Suprapubic skin (tissue), 4 donors: ENCODE measurements at regions not wholly inside any gene's neighbourhood (a gene's known extent, or its start where the extent isn't known, plus 50 kb on each side); places are given as distances from the start of the nearest gene placed in this dataset.

ENCODE experiments used
- DNase-seq, 2 donors: peaks; one replicate each; pipeline ENCODE4 v3.0.0-alpha.2; 2019; ENCODE audit warnings: low spot score in 2 of 2
- H3K27ac ChIP-seq: fragments of 200-600 bp; sonication (generic); one replicate; pipeline ENCODE4 v1.5.1; 2019
- H3K27me3 ChIP-seq: fragments of 200-600 bp; sonication (generic); one replicate; pipeline ENCODE4 v1.5.1; 2019
- H3K36me3 ChIP-seq: fragments of 200-600 bp; sonication (generic); one replicate; pipeline ENCODE4 v1.5.1; 2019
- H3K4me1 ChIP-seq: fragments of 200-600 bp; sonication (generic); one replicate; pipeline ENCODE4 v1.5.1; 2019
- H3K4me3 ChIP-seq: fragments of 200-600 bp; sonication (generic); one replicate; pipeline ENCODE4 v1.5.1; 2019; ENCODE audit warnings: mild to moderate bottlenecking
- H3K9me3 ChIP-seq: fragments of 200-600 bp; sonication (generic); one replicate; pipeline ENCODE4 v1.5.1; 2019
- CTCF ChIP-seq, 2 donors: fragments of 200-600 bp in 1 of 2; fragments of 450-650 bp in 1 of 2; sonication (generic) in 1 of 2; IDR thresholded peaks; one replicate each; pipeline ENCODE4 v1.5.1; 2016 to 2019; ENCODE audit warnings: antibody characterized with exemption in 2 of 2, mild to moderate bottlenecking in 1 of 2, moderate library complexity in 1 of 2
- EP300 ChIP-seq: sonication (generic); formaldehyde crosslinking; IDR thresholded peaks from one replicate; pipeline ENCODE4 v1.6.1; 2017; ENCODE audit warnings: antibody characterized with exemption
- POLR2A ChIP-seq, 2 donors: fragments of 450-650 bp; IDR thresholded peaks; one replicate each; pipeline ENCODE4 v1.6.1; 2017; ENCODE audit warnings: antibody characterized with exemption in 2 of 2, mild to moderate bottlenecking in 2 of 2, moderate library complexity in 2 of 2
- POLR2AphosphoS5 ChIP-seq, 3 donors: sonication (generic); formaldehyde crosslinking; IDR thresholded peaks; one replicate each; pipeline ENCODE4 v1.6.1; 2017; ENCODE audit warnings: antibody characterized with exemption in 3 of 3
- WGBS: methylation state at CpG from one replicate; pipeline ENCODE4 v1.1.5; 2018; 5-methylcytosine and 5-hydroxymethylcytosine counted together

GRCh38 chr3:102660653-102661052 is 225.8 kb downstream of the ZPLD1 start:
- 93% methylated on average over 3 of the region's 3 CpGs for WGBS
- TF ChIP-seq CTCF (IDR thresholded peaks at IDR 0.05) (no peak), EP300 (no peak), POLR2A (IDR thresholded peaks at IDR 0.05) (no peak), POLR2AphosphoS5 (IDR thresholded peaks at IDR 0.05) (no peak)
- Histone ChIP-seq H3K4me1 (no peaks in the 10 kb centered on the region), H3K4me3 (no peak overlapping the region), H3K36me3 (no peaks in the 10 kb centered on the region), H3K27me3 (no peaks in the 10 kb centered on the region), H3K9me3 (no peaks in the 10 kb centered on the region), H3K27ac (no peak overlapping the region)
- no peak for DNase-seq

GRCh38 chr3:102661707-102662497 is 227.1 kb downstream of the ZPLD1 start:
- H3K36me3 ChIP-seq: no peaks in the 10 kb centered on the region
- DNase-seq: no peak
- no peak overlapping the region for H3K4me3 ChIP-seq
- no peaks in the 10 kb centered on the region for H3K4me1 ChIP-seq
- H3K27ac ChIP-seq: no peak overlapping the region
- TF ChIP-seq EP300 (no peak), POLR2A (IDR thresholded peaks at IDR 0.05) (no peak), POLR2AphosphoS5 (IDR thresholded peaks at IDR 0.05) (no peak), CTCF (IDR thresholded peaks at IDR 0.05) (no peak)
- no peaks in the 10 kb centered on the region for H3K9me3 ChIP-seq
- WGBS: 80% methylated on average over 5 of the region's 5 CpGs
- no peaks in the 10 kb centered on the region for H3K27me3 ChIP-seq

- no peak for DNase-seq
- no peak overlapping the region for H3K4me3 ChIP-seq
- no peak for TF ChIP-seq POLR2A (IDR thresholded peaks at IDR 0.05)
- no peak for TF ChIP-seq EP300
- no peak for TF ChIP-seq CTCF (IDR thresholded peaks at IDR 0.05)
- TF ChIP-seq POLR2AphosphoS5 (IDR thresholded peaks at IDR 0.05): no peak
- no peaks in the 10 kb centered on the region for H3K4me1 ChIP-seq
- no peaks in the 10 kb centered on the region for H3K9me3 ChIP-seq
- H3K27me3 ChIP-seq: no peaks in the 10 kb centered on the region
- H3K36me3 ChIP-seq: no peaks in the 10 kb centered on the region
- H3K27ac ChIP-seq: no peak overlapping the region
Observed at GRCh38 chr3:102662498-102662772, 227.6 kb downstream of the ZPLD1 start.

- no peaks in the 10 kb centered on the region for H3K27me3 ChIP-seq
- H3K9me3 ChIP-seq: no peaks in the 10 kb centered on the region
- H3K4me3 ChIP-seq: no peak overlapping the region
- H3K36me3 ChIP-seq: no peaks in the 10 kb centered on the region
- 85% methylated on average over 6 of the region's 6 CpGs for WGBS
- no peak overlapping the region for H3K27ac ChIP-seq
- no peak for DNase-seq
- no peak for TF ChIP-seq CTCF (IDR thresholded peaks at IDR 0.05)
- no peak for TF ChIP-seq POLR2A (IDR thresholded peaks at IDR 0.05)
- no peak for TF ChIP-seq EP300
- TF ChIP-seq POLR2AphosphoS5 (IDR thresholded peaks at IDR 0.05): no peak
- no peaks in the 10 kb centered on the region for H3K4me1 ChIP-seq
Observed at GRCh38 chr3:102664126-102664525, 229.3 kb downstream of the ZPLD1 start.

GRCh38 chr3:102665183-102665582 is 230.4 kb downstream of the ZPLD1 start:
- no peaks in the 10 kb centered on the region for H3K36me3 ChIP-seq
- no peaks in the 10 kb centered on the region for H3K9me3 ChIP-seq
- no peak overlapping the region for H3K4me3 ChIP-seq
- H3K27ac ChIP-seq: no peak overlapping the region
- TF ChIP-seq POLR2A (IDR thresholded peaks at IDR 0.05) (no peak), POLR2AphosphoS5 (IDR thresholded peaks at IDR 0.05) (no peak), EP300 (no peak), CTCF (IDR thresholded peaks at IDR 0.05) (no peak)
- no peak for DNase-seq
- 80% methylated on average over 4 of the region's 4 CpGs for WGBS
- no peaks in the 10 kb centered on the region for H3K4me1 ChIP-seq
- H3K27me3 ChIP-seq: no peaks in the 10 kb centered on the region
